ENCODE measurements at regions not wholly inside any gene's neighbourhood (a gene's known extent, or its start where the extent isn't known, plus 50 kb on each side); places are given as distances from the start of the nearest gene placed in this dataset.

DNA sequence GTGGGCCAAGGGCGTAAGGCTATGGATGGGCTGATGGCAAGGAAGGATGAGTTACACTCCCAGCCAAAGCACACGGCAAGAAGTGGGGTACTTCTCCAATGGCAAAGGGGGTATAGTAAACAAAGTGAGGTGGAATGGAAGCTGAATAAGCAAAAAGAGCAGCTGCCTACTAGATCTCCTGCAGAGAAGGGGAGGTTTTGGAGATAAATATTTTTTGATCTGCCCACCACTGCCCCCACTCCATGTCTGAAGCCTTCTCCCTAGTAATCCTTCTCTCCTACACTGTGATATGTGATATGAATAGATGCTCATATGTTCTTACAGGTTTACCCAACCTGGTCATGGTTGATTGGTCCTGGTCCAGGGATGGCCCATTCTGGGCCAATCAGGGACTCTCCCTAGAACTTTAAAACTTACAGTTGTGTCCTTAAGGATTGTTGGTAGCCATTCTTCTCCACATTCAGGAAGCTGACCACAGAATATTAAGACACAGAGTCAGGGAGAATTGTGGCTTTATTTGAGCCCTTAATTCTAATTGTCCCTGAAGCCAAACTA is 436.8 kb downstream of the OMA1 start:
- TF ChIP-seq CSDC2 (CRISPR knock-in tag; IDR thresholded peaks at IDR 0.05), result no peak
- TF ChIP-seq RARB (CRISPR knock-in tag; IDR thresholded peaks at IDR 0.05), result no peak
- no peak for TF ChIP-seq GLIS3 (CRISPR knock-in tag; IDR thresholded peaks at IDR 0.05)
- no peak for TF ChIP-seq BACH2 (CRISPR knock-in tag; IDR thresholded peaks at IDR 0.05; ENCODE audit: borderline replicate concordance)
- TF ChIP-seq, protein P1, sequence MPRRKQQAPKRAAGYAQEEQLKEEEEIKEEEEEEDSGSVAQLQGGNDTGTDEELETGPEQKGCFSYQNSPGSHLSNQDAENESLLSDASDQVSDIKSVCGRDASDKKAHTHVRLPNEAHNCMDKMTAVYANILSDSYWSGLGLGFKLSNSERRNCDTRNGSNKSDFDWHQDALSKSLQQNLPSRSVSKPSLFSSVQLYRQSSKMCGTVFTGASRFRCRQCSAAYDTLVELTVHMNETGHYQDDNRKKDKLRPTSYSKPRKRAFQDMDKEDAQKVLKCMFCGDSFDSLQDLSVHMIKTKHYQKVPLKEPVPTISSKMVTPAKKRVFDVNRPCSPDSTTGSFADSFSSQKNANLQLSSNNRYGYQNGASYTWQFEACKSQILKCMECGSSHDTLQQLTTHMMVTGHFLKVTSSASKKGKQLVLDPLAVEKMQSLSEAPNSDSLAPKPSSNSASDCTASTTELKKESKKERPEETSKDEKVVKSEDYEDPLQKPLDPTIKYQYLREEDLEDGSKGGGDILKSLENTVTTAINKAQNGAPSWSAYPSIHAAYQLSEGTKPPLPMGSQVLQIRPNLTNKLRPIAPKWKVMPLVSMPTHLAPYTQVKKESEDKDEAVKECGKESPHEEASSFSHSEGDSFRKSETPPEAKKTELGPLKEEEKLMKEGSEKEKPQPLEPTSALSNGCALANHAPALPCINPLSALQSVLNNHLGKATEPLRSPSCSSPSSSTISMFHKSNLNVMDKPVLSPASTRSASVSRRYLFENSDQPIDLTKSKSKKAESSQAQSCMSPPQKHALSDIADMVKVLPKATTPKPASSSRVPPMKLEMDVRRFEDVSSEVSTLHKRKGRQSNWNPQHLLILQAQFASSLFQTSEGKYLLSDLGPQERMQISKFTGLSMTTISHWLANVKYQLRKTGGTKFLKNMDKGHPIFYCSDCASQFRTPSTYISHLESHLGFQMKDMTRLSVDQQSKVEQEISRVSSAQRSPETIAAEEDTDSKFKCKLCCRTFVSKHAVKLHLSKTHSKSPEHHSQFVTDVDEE (CRISPR knock-in tag; IDR thresholded peaks at IDR 0.05), result no peak
- no peak for TF ChIP-seq ZNF8 (CRISPR knock-in tag; IDR thresholded peaks at IDR 0.05)
- TF ChIP-seq SNAI2 (CRISPR knock-in tag; IDR thresholded peaks at IDR 0.05), result no peak
- TF ChIP-seq ISL1 (CRISPR knock-in tag; IDR thresholded peaks at IDR 0.05), result no peak
- no peak for TF ChIP-seq ZC3H10 (CRISPR knock-in tag; IDR thresholded peaks at IDR 0.05)
- no peak for TF ChIP-seq ESRRG (CRISPR knock-in tag; IDR thresholded peaks at IDR 0.05)
- no peak for TF ChIP-seq ZNF70 (CRISPR knock-in tag; IDR thresholded peaks at IDR 0.05)
- no peak for TF ChIP-seq OSR1 (CRISPR knock-in tag; IDR thresholded peaks at IDR 0.05)
- ATAC-seq, result no peak

DNA sequence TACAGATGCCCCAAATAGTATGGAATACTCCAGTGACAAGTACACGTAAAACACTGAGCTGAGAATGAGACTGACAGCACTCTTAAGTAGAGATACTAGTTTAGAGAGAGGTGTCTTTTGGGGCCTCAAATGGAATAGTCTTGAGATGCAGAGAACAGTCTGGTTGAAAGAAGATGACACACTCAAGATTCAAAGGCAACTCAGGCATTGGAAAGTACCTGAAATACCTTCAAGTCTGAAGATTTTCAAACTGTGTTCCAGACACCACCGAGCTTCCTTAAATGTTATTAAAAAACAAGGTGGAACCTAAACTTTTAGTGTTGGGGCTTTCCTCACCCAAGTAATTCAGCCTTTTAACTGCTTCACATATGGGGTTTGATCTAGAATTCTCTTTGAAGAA is 437.7 kb downstream of the OMA1 start:
- TF ChIP-seq SNAI2 (CRISPR knock-in tag; IDR thresholded peaks at IDR 0.05), result no peak
- no peak for TF ChIP-seq RARB (CRISPR knock-in tag; IDR thresholded peaks at IDR 0.05)
- TF ChIP-seq PPARA (CRISPR knock-in tag; IDR thresholded peaks at IDR 0.05; ENCODE audit: borderline replicate concordance), result no peak
- TF ChIP-seq, protein P2, sequence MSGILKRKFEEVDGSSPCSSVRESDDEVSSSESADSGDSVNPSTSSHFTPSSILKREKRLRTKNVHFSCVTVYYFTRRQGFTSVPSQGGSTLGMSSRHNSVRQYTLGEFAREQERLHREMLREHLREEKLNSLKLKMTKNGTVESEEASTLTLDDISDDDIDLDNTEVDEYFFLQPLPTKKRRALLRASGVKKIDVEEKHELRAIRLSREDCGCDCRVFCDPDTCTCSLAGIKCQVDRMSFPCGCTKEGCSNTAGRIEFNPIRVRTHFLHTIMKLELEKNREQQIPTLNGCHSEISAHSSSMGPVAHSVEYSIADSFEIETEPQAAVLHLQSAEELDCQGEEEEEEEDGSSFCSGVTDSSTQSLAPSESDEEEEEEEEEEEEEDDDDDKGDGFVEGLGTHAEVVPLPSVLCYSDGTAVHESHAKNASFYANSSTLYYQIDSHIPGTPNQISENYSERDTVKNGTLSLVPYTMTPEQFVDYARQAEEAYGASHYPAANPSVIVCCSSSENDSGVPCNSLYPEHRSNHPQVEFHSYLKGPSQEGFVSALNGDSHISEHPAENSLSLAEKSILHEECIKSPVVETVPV (CRISPR knock-in tag; IDR thresholded peaks at IDR 0.05), result no peak
- no peak for TF ChIP-seq ESRRG (CRISPR knock-in tag; IDR thresholded peaks at IDR 0.05)
- no peak for TF ChIP-seq ZNF70 (CRISPR knock-in tag; IDR thresholded peaks at IDR 0.05)
- no peak for TF ChIP-seq TOX (CRISPR knock-in tag; IDR thresholded peaks at IDR 0.05; ENCODE audit: borderline replicate concordance)
- TF ChIP-seq ZNF565 (CRISPR knock-in tag; conservative IDR thresholded peaks at IDR 0.05; ENCODE audit: low read depth), result no peak
- TF ChIP-seq, protein P3, sequence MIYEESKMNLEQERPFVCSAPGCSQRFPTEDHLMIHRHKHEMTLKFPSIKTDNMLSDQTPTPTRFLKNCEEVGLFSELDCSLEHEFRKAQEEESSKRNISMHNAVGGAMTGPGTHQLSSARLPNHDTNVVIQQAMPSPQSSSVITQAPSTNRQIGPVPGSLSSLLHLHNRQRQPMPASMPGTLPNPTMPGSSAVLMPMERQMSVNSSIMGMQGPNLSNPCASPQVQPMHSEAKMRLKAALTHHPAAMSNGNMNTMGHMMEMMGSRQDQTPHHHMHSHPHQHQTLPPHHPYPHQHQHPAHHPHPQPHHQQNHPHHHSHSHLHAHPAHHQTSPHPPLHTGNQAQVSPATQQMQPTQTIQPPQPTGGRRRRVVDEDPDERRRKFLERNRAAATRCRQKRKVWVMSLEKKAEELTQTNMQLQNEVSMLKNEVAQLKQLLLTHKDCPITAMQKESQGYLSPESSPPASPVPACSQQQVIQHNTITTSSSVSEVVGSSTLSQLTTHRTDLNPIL (CRISPR knock-in tag; IDR thresholded peaks at IDR 0.05; ENCODE audit: low read depth), result no peak
- no peak for TF ChIP-seq TCF4 (CRISPR knock-in tag; IDR thresholded peaks at IDR 0.05; ENCODE audit: borderline replicate concordance)
- TF ChIP-seq GLIS3 (CRISPR knock-in tag; IDR thresholded peaks at IDR 0.05), result no peak
- ATAC-seq, result no peak

DNA sequence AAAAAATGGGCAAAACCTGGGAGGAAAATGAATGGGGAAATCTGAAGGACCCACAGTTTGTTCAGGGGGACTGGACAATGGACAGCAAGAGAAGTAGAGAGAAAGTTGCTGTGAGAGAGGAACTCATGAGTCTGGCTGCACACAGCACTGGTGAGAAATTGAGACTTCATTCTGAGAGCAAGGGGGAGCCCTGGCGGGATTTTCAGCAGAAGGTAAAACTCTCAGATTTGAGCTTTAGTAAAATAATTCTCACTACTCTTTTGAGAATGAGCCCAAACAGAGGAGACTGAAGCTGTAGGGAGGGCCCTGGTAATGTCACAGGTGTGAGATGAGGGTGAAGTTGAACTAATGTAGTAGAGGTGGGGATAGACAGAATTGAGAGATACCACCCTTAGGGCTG is 438.6 kb downstream of the OMA1 start:
- no peak for ATAC-seq
- TF ChIP-seq GLIS3 (CRISPR knock-in tag; IDR thresholded peaks at IDR 0.05) (no peak), ZFP3 (CRISPR knock-in tag; IDR thresholded peaks at IDR 0.05) (no peak), PPARA (CRISPR knock-in tag; IDR thresholded peaks at IDR 0.05; ENCODE audit: borderline replicate concordance) (no peak), ZFP30 (CRISPR knock-in tag; IDR thresholded peaks at IDR 0.05) (no peak), CSDC2 (CRISPR knock-in tag; IDR thresholded peaks at IDR 0.05) (no peak), RARB (CRISPR knock-in tag; IDR thresholded peaks at IDR 0.05) (no peak), ISL1 (CRISPR knock-in tag; IDR thresholded peaks at IDR 0.05) (no peak), OSR1 (CRISPR knock-in tag; IDR thresholded peaks at IDR 0.05) (no peak), TOX (CRISPR knock-in tag; IDR thresholded peaks at IDR 0.05; ENCODE audit: borderline replicate concordance) (no peak), ZNF565 (CRISPR knock-in tag; conservative IDR thresholded peaks at IDR 0.05; ENCODE audit: low read depth) (no peak)
- TF ChIP-seq, protein P3 (CRISPR knock-in tag; IDR thresholded peaks at IDR 0.05; ENCODE audit: low read depth), result no peak
- TF ChIP-seq, protein P2 (CRISPR knock-in tag; IDR thresholded peaks at IDR 0.05), result no peak
- TF ChIP-seq, protein P1 (CRISPR knock-in tag; IDR thresholded peaks at IDR 0.05), result no peak
- TF ChIP-seq, protein P4, sequence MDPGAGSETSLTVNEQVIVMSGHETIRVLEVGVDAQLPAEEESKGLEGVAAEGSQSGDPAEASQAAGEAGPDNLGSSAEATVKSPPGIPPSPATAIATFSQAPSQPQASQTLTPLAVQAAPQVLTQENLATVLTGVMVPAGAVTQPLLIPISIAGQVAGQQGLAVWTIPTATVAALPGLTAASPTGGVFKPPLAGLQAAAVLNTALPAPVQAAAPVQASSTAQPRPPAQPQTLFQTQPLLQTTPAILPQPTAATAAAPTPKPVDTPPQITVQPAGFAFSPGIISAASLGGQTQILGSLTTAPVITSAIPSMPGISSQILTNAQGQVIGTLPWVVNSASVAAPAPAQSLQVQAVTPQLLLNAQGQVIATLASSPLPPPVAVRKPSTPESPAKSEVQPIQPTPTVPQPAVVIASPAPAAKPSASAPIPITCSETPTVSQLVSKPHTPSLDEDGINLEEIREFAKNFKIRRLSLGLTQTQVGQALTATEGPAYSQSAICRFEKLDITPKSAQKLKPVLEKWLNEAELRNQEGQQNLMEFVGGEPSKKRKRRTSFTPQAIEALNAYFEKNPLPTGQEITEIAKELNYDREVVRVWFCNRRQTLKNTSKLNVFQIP (CRISPR knock-in tag; IDR thresholded peaks at IDR 0.05; ENCODE audit: borderline replicate concordance, low read depth), result no peak
